ENCODE measurements at regions not wholly inside any gene's neighbourhood (a gene's known extent, or its start where the extent isn't known, plus 50 kb on each side); places are given as distances from the start of the nearest gene placed in this dataset.

DNA sequence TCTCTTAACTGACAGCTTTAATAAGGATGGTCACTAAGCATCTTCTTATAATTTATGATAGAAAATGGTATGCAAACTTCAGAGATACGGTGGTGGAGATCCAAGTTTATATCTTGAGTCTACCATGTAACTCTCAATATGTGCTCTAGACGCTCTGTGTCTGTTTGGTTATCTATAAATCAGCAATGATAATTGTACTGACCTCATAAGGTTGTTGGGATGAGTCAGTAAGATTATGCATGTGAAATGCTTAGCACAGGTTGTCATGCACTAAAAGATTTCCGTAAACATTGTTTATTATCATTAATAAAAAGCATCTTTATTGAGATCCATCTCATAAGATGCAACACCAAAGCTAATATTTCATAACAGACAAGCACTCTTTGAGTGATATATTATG is 1094.9 kb upstream of the EEF2KMT start:
- TF ChIP-seq, protein P1, sequence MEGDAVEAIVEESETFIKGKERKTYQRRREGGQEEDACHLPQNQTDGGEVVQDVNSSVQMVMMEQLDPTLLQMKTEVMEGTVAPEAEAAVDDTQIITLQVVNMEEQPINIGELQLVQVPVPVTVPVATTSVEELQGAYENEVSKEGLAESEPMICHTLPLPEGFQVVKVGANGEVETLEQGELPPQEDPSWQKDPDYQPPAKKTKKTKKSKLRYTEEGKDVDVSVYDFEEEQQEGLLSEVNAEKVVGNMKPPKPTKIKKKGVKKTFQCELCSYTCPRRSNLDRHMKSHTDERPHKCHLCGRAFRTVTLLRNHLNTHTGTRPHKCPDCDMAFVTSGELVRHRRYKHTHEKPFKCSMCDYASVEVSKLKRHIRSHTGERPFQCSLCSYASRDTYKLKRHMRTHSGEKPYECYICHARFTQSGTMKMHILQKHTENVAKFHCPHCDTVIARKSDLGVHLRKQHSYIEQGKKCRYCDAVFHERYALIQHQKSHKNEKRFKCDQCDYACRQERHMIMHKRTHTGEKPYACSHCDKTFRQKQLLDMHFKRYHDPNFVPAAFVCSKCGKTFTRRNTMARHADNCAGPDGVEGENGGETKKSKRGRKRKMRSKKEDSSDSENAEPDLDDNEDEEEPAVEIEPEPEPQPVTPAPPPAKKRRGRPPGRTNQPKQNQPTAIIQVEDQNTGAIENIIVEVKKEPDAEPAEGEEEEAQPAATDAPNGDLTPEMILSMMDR (conservative IDR thresholded peaks at IDR 0.05; ENCODE audit: low read depth in 2 of 2): no peak
- TF ChIP-seq, protein P2, sequence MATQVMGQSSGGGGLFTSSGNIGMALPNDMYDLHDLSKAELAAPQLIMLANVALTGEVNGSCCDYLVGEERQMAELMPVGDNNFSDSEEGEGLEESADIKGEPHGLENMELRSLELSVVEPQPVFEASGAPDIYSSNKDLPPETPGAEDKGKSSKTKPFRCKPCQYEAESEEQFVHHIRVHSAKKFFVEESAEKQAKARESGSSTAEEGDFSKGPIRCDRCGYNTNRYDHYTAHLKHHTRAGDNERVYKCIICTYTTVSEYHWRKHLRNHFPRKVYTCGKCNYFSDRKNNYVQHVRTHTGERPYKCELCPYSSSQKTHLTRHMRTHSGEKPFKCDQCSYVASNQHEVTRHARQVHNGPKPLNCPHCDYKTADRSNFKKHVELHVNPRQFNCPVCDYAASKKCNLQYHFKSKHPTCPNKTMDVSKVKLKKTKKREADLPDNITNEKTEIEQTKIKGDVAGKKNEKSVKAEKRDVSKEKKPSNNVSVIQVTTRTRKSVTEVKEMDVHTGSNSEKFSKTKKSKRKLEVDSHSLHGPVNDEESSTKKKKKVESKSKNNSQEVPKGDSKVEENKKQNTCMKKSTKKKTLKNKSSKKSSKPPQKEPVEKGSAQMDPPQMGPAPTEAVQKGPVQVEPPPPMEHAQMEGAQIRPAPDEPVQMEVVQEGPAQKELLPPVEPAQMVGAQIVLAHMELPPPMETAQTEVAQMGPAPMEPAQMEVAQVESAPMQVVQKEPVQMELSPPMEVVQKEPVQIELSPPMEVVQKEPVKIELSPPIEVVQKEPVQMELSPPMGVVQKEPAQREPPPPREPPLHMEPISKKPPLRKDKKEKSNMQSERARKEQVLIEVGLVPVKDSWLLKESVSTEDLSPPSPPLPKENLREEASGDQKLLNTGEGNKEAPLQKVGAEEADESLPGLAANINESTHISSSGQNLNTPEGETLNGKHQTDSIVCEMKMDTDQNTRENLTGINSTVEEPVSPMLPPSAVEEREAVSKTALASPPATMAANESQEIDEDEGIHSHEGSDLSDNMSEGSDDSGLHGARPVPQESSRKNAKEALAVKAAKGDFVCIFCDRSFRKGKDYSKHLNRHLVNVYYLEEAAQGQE (IDR thresholded peaks at IDR 0.05; ENCODE audit: unreplicated experiment): no peak
- TF ChIP-seq, protein P3, sequence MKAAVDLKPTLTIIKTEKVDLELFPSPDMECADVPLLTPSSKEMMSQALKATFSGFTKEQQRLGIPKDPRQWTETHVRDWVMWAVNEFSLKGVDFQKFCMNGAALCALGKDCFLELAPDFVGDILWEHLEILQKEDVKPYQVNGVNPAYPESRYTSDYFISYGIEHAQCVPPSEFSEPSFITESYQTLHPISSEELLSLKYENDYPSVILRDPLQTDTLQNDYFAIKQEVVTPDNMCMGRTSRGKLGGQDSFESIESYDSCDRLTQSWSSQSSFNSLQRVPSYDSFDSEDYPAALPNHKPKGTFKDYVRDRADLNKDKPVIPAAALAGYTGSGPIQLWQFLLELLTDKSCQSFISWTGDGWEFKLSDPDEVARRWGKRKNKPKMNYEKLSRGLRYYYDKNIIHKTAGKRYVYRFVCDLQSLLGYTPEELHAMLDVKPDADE (IDR thresholded peaks at IDR 0.05): no peak
- TF ChIP-seq CREB1 (CRISPR knock-in tag; IDR thresholded peaks at IDR 0.05; ENCODE audit: low read depth) (no peak), POLR2AphosphoS5 (IDR thresholded peaks at IDR 0.05; ENCODE audit: low read depth) (no peak)
